Neutrophil (primary cell): ENCODE measurements at regions not wholly inside any gene's neighbourhood (a gene's known extent, or its start where the extent isn't known, plus 50 kb on each side); places are given as distances from the start of the nearest gene placed in this dataset.

Experiments
- H3K27ac ChIP-seq: fragments of 200-600 bp; sonication (generic); 2 replicates; pipeline ENCODE4 v1.5.1; 2016; ENCODE audit warnings: mild to moderate bottlenecking, moderate library complexity
- H3K27me3 ChIP-seq: fragments of 200-600 bp; sonication (generic); 2 replicates; pipeline ENCODE4 v1.6.0; 2016; ENCODE audit warnings: mild to moderate bottlenecking
- H3K36me3 ChIP-seq: fragments of 200-600 bp; sonication (generic); 2 replicates; pipeline ENCODE4 v1.5.1; 2017
- H3K4me1 ChIP-seq, 2 experiments: fragments of 200-600 bp in 1 of 2; sonication (generic) in 1 of 2; 1 replicate in 1 of 2; 2 replicates in 1 of 2; pipeline versions ENCODE4 v1.5.1 to v1.6.1; 2013 to 2016; ENCODE audit warnings: low read depth in 1 of 2, low read length in 1 of 2, mild to moderate bottlenecking in 1 of 2, moderate library complexity in 1 of 2; ENCODE audit not compliant: control insufficient read depth in 1 of 2, insufficient read depth in 1 of 2
- H3K4me3 ChIP-seq, 2 experiments: fragments of 200-600 bp in 1 of 2; sonication (generic) in 1 of 2; 1 replicate in 1 of 2; 2 replicates in 1 of 2; pipeline ENCODE4 v1.5.1; 2013 to 2016; ENCODE audit warnings: low read depth in 1 of 2, low read length in 1 of 2, mild to moderate bottlenecking in 1 of 2, moderate library complexity in 1 of 2
- H3K9me3 ChIP-seq: fragments of 200-600 bp; sonication (generic); 2 replicates; pipeline ENCODE4 v1.5.1; 2016
- TF ChIP-seq, protein P1 (sequence below): fragments of 200-600 bp; sonication (generic); IDR thresholded peaks from 2 replicates; pipeline ENCODE4 v1.5.1; 2016; ENCODE audit warnings: antibody characterized with exemption

DNA sequence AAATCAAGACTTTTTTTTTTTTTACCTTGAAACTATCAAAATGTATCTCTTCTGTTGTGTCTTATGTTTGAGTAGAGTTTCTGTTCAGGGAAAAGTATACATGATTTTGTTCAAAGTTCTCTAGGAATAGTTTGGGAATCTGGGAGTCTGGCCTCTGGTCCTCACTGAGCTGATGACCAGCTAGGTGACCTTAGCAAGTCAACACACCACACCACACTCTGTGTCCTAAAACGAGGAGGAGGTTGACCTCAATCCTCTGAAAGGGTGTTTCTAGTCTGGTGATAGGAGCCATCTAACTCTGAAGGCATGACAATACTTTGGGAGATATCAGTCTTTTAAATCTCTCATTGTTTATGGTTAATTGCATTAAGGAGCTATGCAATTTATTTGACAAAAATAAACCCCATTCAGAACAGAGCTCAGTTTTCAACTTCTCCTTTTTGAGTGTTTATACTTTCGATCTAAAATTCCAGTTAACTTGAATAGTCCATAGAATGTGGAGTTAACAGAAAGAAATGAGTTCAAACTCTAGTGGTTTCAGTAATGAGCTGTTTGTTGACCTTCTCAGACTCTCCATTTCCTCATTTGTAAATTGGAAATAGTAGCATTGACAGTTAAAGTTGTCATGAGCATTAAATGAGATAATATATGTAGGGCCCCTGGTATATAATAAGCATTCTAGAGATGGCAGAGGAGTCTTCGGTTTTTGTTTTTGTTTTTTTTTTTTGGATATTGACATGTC, 112.2 kb upstream of the LRRN1 start:
- no peaks in the 10 kb centered on the region for H3K4me1 ChIP-seq
- H3K27ac ChIP-seq = no peak overlapping the region
- no peaks in the 10 kb centered on the region for H3K36me3 ChIP-seq

DNA sequence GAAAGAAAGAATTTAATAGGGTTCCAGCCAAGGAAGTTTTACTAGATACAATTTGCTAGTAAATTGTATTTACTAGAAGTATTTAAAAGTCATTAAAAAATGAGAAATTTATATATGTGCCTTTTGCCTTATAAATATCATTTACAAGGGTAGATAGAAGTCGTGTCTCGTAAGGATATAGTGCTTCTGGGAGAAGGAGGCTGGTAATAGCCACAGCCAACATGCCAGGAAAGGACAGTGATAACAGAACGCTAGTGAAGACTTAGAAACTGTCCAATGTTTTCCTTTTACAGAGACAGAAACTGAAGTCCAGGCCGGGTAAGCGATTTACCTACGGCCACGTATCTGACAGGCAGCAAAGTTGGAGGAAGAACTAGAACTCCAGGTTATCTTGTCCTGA, 113.5 kb upstream of the LRRN1 start:
- no peaks in the 10 kb centered on the region for H3K9me3 ChIP-seq
- H3K27ac ChIP-seq = no peak overlapping the region
- H3K4me3 ChIP-seq = no peak overlapping the region
- no peaks in the 10 kb centered on the region for H3K27me3 ChIP-seq
- TF ChIP-seq, protein P1, sequence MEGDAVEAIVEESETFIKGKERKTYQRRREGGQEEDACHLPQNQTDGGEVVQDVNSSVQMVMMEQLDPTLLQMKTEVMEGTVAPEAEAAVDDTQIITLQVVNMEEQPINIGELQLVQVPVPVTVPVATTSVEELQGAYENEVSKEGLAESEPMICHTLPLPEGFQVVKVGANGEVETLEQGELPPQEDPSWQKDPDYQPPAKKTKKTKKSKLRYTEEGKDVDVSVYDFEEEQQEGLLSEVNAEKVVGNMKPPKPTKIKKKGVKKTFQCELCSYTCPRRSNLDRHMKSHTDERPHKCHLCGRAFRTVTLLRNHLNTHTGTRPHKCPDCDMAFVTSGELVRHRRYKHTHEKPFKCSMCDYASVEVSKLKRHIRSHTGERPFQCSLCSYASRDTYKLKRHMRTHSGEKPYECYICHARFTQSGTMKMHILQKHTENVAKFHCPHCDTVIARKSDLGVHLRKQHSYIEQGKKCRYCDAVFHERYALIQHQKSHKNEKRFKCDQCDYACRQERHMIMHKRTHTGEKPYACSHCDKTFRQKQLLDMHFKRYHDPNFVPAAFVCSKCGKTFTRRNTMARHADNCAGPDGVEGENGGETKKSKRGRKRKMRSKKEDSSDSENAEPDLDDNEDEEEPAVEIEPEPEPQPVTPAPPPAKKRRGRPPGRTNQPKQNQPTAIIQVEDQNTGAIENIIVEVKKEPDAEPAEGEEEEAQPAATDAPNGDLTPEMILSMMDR = no peak
- H3K36me3 ChIP-seq = no peaks in the 10 kb centered on the region
- no peaks in the 10 kb centered on the region for H3K4me1 ChIP-seq

More for the DNA sequence above, 112.2 kb upstream of the LRRN1 start:
- TF ChIP-seq, protein P1 = no peak
- H3K27me3 ChIP-seq = no peaks in the 10 kb centered on the region
- no peaks in the 10 kb centered on the region for H3K9me3 ChIP-seq
- H3K4me3 ChIP-seq = no peak overlapping the region

DNA sequence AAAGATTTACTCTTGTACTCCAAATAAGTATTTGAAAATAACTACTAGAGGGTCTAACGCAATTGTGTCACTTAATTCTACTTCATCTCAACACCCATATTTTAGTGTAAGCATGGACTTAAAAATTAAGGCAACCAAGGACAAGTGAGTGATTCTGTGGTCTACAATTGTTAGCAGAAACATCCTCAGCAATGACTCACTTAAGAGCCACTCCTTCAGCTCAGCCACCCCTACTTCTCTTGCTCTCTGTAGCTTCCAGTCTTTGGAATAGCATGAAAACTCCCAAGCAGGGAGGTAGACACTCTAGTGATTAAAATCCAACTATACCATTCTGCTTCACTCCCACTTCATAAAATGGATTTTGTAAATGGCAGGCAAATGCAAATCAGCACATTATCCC, 116.0 kb upstream of the LRRN1 start:
- no peaks in the 10 kb centered on the region for H3K4me1 ChIP-seq
- TF ChIP-seq, protein P1 = no peak
- no peaks in the 10 kb centered on the region for H3K27me3 ChIP-seq
- H3K9me3 ChIP-seq = no peaks in the 10 kb centered on the region
- H3K27ac ChIP-seq = no peak overlapping the region
- no peak overlapping the region for H3K4me3 ChIP-seq
- H3K36me3 ChIP-seq = no peaks in the 10 kb centered on the region

DNA sequence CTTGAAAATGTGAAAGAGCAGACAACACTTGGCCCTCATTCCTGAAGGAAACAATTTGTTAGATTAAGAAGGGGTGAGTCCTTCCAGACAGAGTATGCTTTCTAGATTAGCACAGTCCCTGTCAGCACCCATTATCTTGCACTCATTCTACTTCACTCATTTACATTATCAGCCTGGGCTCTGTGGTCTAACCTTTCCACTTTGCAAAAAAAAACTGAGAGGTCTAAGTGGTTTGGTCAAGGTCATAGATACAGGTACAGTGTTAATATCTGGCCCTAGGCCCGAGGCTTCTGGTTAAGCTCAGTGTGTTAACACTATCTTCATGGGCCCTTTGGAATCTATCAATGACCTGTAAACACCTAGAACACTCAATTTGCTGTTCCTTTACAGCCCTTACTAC, 123.4 kb upstream of the LRRN1 start:
- TF ChIP-seq, protein P1 = no peak

DNA sequence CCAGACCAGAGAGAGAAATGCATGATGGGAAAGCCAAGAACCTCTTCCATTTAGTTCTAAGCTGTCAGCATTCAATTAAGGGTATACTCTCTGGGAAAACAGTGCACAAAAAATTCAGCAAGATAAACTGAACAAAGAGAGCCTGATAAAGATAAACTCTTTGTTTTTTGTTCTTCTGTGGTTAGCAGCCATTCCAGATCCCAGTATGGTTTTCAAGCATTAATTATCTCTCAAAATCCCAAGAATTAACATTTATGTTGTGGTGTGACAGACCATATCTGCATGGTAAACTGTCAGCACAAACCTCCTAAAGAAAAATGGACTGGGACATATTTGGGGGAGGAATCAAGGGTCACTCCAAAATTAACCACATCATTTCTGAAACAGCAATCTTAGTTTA, 124.0 kb upstream of the LRRN1 start:
- Histone ChIP-seq H3K27me3 (no peaks in the 10 kb centered on the region), H3K27ac (no peak overlapping the region), H3K36me3 (no peaks in the 10 kb centered on the region), H3K4me1 (no peaks in the 10 kb centered on the region), H3K4me3 (no peak overlapping the region), H3K9me3 (no peaks in the 10 kb centered on the region)
- TF ChIP-seq, protein P1 = no peak

More for the DNA sequence above, 123.4 kb upstream of the LRRN1 start:
- Histone ChIP-seq H3K9me3 (no peaks in the 10 kb centered on the region), H3K4me3 (no peak overlapping the region), H3K27me3 (no peaks in the 10 kb centered on the region), H3K4me1 (no peaks in the 10 kb centered on the region), H3K27ac (no peak overlapping the region), H3K36me3 (no peaks in the 10 kb centered on the region)
